Left renal pelvis (tissue), 4 donors: ENCODE measurements at regions not wholly inside any gene's neighbourhood (a gene's known extent, or its start where the extent isn't known, plus 50 kb on each side); places are given as distances from the start of the nearest gene placed in this dataset.
"Not testable (repeated sequence)": the region's sequence is repeated elsewhere in the genome, so short reads cannot be mapped to it uniquely, and the experiment has no call there.

Experiments
- DNase-seq, 4 donors: peaks; one replicate each; pipeline ENCODE4 v3.0.0-alpha.2; 2013; ENCODE audit warnings: low read depth in 4 of 4, low spot score in 3 of 4

DNA sequence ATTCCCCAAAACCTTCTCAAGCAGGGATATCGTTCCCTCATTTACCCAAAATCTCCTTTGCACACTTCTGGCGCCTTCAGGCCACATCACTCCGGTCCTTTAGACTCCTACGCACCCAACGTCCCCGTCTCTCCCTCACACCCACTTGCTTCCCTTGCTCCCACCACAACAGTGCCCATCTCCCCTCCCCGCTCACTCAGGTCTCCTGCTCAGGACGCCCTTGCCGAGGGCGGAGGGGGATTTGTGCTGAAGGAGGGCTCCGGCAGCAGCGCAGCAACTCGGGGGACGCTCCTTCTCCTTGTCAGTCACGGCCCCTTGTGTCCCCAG, 71.6 kb downstream of the PCMTD2 start:
- DNase-seq, result not testable (repeated sequence)

DNA sequence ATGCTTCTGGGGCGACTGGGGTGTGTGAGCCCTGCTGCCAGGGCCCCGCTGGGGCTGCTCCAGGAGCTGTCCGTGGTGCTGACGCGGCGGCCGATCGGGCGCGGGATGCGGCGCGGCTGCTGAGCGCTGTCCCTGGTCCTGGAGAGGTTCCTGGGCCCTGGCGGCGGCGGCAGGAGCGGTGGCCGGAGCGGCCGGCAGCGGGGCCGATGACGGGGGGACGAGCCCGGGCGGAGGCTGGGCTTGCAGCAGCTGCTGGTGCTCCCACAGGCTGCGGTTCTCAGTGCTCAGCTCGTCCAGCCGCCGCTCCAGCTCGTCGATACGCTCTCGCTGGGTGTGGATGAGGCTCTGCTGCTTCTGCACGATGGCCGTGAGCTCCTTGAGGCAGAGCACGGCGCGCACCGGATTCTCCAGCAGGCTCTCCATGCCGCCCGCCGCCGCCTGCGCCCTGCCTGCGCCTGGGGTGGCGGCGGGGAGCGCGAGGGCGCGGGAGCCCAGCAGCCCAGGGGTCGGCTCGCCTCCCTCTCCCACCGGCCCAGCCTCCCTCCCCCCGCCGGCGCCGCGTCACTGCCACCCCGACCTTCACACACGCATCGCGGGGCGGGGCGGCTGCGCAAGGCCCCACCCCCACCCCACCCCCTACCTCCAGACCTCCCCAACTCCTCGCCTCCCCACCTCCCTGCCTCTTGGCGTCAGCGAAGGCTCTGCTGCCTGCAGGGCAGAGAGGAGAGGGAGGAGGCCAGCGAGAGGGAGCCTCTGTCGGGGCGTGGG, 72.2 kb downstream of the PCMTD2 start:
- peak in 1 of 4 donors; percentile 5 for DNase-seq

DNA sequence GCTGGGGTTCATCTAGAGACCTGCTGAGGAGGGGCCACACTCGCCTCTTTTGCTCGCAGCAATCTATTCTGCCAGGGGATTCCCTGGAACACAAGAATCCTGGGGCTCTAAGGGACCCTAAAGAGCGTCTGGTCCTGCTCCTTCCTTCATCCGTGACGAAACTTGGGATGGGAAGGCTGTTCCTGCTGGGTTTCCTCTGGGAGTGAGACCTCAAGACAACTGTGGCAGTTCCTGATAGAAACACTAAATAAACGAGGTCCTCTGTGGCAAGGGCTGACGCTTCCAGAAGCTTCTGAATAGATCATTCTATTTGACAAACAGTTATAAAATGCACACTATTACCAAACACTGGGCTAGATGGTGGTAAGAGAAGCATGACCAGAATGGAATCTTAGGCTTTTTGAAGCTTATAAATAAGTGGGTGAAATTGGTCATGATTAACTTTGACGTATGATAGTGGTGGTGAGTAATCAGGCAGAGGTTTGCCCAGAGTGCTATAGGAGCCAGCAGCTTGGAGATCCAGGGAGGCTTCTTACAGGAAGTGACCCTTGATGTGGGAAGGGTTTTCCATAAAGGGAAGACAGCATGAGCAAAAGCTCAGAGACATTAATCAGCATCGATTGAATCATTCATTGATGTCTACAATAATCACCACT, 73.2 kb downstream of the PCMTD2 start:
- DNase-seq, result not testable (repeated sequence)

DNA sequence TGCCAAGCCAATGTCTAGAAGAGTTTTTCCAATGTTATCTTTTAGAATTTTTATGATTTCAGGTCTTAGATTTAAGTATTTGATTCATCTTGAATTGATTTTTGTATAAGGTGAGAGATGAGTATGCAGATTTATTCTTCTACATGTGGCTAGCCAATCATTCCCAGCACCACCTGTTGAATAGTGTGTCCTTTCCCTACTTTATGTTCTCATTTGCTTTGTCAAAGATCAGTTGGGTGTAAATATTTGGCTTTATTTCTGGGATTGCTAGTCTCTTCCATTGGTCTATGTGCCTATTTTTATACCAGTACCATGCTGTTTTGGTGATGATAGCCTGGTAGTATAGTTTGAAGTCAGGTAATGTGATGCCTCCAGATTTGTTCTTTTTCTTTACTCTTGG, 77.1 kb downstream of the PCMTD2 start:
- DNase-seq, result not testable (repeated sequence)
